ENCODE measurements at regions not wholly inside any gene's neighbourhood (a gene's known extent, or its start where the extent isn't known, plus 50 kb on each side); places are given as distances from the start of the nearest gene placed in this dataset.

- Histone ChIP-seq H3K27ac (ENCODE audit: low read depth in 2 of 2, low read length in 1 of 2) (no peak overlapping the region), H3K9me3 (ENCODE audit: control insufficient read depth in 2 of 2, insufficient read depth in 1 of 2, low read depth in 1 of 2, low read length in 1 of 2) (no peaks in the 10 kb centered on the region), H3K36me3 (ENCODE audit: control insufficient read depth in 2 of 2, insufficient read depth in 2 of 2, low read length in 1 of 2) (no peaks in the 10 kb centered on the region), H3K4me1 (ENCODE audit: control insufficient read depth in 2 of 2, insufficient read depth in 2 of 2, low read length in 1 of 2) (no peaks in the 10 kb centered on the region), H3K27me3 (ENCODE audit: control insufficient read depth in 1 of 2, insufficient read depth in 2 of 2, low read length in 2 of 2) (no peaks in the 10 kb centered on the region), H3K4me3 (ENCODE audit: low read depth in 1 of 2, low read length in 2 of 2) (no peak overlapping the region)
- 48 to 58% methylated on average over 1 of the region's 1 CpG for WGBS, 2 donors
Observed at GRCh38 chr14:62093736-62094135, 331.5 kb downstream of the SNAPC1 start.

GRCh38 chr14:62097072-62097471 is 334.9 kb downstream of the SNAPC1 start:
- H3K9me3 ChIP-seq (ENCODE audit: control insufficient read depth in 2 of 2, insufficient read depth in 1 of 2, low read depth in 1 of 2, low read length in 1 of 2): no peaks in the 10 kb centered on the region
- no peak overlapping the region for H3K27ac ChIP-seq (ENCODE audit: low read depth in 2 of 2, low read length in 1 of 2)
- no peaks in the 10 kb centered on the region for H3K27me3 ChIP-seq (ENCODE audit: control insufficient read depth in 1 of 2, insufficient read depth in 2 of 2, low read length in 2 of 2)
- H3K4me1 ChIP-seq (ENCODE audit: control insufficient read depth in 2 of 2, insufficient read depth in 2 of 2, low read length in 1 of 2): no peaks in the 10 kb centered on the region
- WGBS, 2 donors: 51 to 55% methylated on average over 2 of the region's 2 CpGs
- H3K36me3 ChIP-seq (ENCODE audit: control insufficient read depth in 2 of 2, insufficient read depth in 2 of 2, low read length in 1 of 2): no peaks in the 10 kb centered on the region
- no peak overlapping the region for H3K4me3 ChIP-seq (ENCODE audit: low read depth in 1 of 2, low read length in 2 of 2)

- Histone ChIP-seq H3K27ac (ENCODE audit: low read depth in 2 of 2, low read length in 1 of 2) (no peak overlapping the region), H3K27me3 (ENCODE audit: control insufficient read depth in 1 of 2, insufficient read depth in 2 of 2, low read length in 2 of 2) (no peaks in the 10 kb centered on the region), H3K36me3 (ENCODE audit: control insufficient read depth in 2 of 2, insufficient read depth in 2 of 2, low read length in 1 of 2) (no peaks in the 10 kb centered on the region), H3K4me1 (ENCODE audit: control insufficient read depth in 2 of 2, insufficient read depth in 2 of 2, low read length in 1 of 2) (no peaks in the 10 kb centered on the region), H3K4me3 (ENCODE audit: low read depth in 1 of 2, low read length in 2 of 2) (no peak overlapping the region), H3K9me3 (ENCODE audit: control insufficient read depth in 2 of 2, insufficient read depth in 1 of 2, low read depth in 1 of 2, low read length in 1 of 2) (no peaks in the 10 kb centered on the region)
- WGBS, 2 donors: 72 to 84% methylated on average over 2 of the region's 2 CpGs
Observed at GRCh38 chr14:62097824-62098223, 335.6 kb downstream of the SNAPC1 start.

- 72 to 77% methylated on average over 3 of the region's 3 CpGs for WGBS, 2 donors
- Histone ChIP-seq H3K36me3 (ENCODE audit: control insufficient read depth in 2 of 2, insufficient read depth in 2 of 2, low read length in 1 of 2) (no peaks in the 10 kb centered on the region), H3K4me3 (ENCODE audit: low read depth in 1 of 2, low read length in 2 of 2) (no peak overlapping the region), H3K9me3 (ENCODE audit: control insufficient read depth in 2 of 2, insufficient read depth in 1 of 2, low read depth in 1 of 2, low read length in 1 of 2) (no peaks in the 10 kb centered on the region), H3K4me1 (ENCODE audit: control insufficient read depth in 2 of 2, insufficient read depth in 2 of 2, low read length in 1 of 2) (no peaks in the 10 kb centered on the region), H3K27ac (ENCODE audit: low read depth in 2 of 2, low read length in 1 of 2) (no peak overlapping the region), H3K27me3 (ENCODE audit: control insufficient read depth in 1 of 2, insufficient read depth in 2 of 2, low read length in 2 of 2) (peaks cover 0 to 2% of the 10 kb centered on the region in 2 donors)
Observed at GRCh38 chr14:62098357-62098756, 336.1 kb downstream of the SNAPC1 start.

DNA sequence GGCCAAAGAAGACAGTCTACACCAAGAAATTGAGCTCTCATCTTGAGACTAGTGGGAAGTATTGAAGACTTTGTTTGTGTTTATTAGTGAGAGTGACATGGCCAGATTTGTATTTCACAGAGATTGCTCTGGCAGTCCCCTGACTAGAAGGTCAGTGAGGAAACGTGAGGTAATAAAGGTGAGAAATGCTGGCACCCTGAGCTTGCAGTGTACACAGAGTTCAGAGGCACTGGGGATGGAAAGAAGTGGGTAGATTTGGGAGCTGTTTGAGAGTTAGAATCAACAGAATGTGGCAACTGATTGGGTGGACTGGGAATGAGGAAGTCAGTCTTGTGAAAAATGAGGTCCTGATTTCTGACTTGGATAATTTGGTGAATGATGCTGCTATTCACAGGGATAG is 336.9 kb downstream of the SNAPC1 start:
- H3K27me3 ChIP-seq (ENCODE audit: control insufficient read depth in 1 of 2, insufficient read depth in 2 of 2, low read length in 2 of 2): peaks cover 0 to 3% of the 10 kb centered on the region in 2 donors
- no peak overlapping the region for H3K27ac ChIP-seq (ENCODE audit: low read depth in 2 of 2, low read length in 1 of 2)
- no peak overlapping the region for H3K4me3 ChIP-seq (ENCODE audit: low read depth in 1 of 2, low read length in 2 of 2)
- H3K4me1 ChIP-seq (ENCODE audit: control insufficient read depth in 2 of 2, insufficient read depth in 2 of 2, low read length in 1 of 2): no peaks in the 10 kb centered on the region
- H3K36me3 ChIP-seq (ENCODE audit: control insufficient read depth in 2 of 2, insufficient read depth in 2 of 2, low read length in 1 of 2): no peaks in the 10 kb centered on the region
- H3K9me3 ChIP-seq (ENCODE audit: control insufficient read depth in 2 of 2, insufficient read depth in 1 of 2, low read depth in 1 of 2, low read length in 1 of 2): no peaks in the 10 kb centered on the region
- 61 to 65% methylated on average over 1 of the region's 1 CpG for WGBS, 2 donors

- H3K36me3 ChIP-seq (ENCODE audit: control insufficient read depth in 2 of 2, insufficient read depth in 2 of 2, low read length in 1 of 2): no peaks in the 10 kb centered on the region
- no peaks in the 10 kb centered on the region for H3K4me1 ChIP-seq (ENCODE audit: control insufficient read depth in 2 of 2, insufficient read depth in 2 of 2, low read length in 1 of 2)
- 86 to 90% methylated on average over 1 of the region's 1 CpG for WGBS, 2 donors
- peaks cover 0 to 3% of the 10 kb centered on the region in 2 donors for H3K27me3 ChIP-seq (ENCODE audit: control insufficient read depth in 1 of 2, insufficient read depth in 2 of 2, low read length in 2 of 2)
- no peaks in the 10 kb centered on the region for H3K9me3 ChIP-seq (ENCODE audit: control insufficient read depth in 2 of 2, insufficient read depth in 1 of 2, low read depth in 1 of 2, low read length in 1 of 2)
- no peak overlapping the region for H3K27ac ChIP-seq (ENCODE audit: low read depth in 2 of 2, low read length in 1 of 2)
- no peak overlapping the region for H3K4me3 ChIP-seq (ENCODE audit: low read depth in 1 of 2, low read length in 2 of 2)
Observed at GRCh38 chr14:62101189-62101588, 339.0 kb downstream of the SNAPC1 start.

DNA sequence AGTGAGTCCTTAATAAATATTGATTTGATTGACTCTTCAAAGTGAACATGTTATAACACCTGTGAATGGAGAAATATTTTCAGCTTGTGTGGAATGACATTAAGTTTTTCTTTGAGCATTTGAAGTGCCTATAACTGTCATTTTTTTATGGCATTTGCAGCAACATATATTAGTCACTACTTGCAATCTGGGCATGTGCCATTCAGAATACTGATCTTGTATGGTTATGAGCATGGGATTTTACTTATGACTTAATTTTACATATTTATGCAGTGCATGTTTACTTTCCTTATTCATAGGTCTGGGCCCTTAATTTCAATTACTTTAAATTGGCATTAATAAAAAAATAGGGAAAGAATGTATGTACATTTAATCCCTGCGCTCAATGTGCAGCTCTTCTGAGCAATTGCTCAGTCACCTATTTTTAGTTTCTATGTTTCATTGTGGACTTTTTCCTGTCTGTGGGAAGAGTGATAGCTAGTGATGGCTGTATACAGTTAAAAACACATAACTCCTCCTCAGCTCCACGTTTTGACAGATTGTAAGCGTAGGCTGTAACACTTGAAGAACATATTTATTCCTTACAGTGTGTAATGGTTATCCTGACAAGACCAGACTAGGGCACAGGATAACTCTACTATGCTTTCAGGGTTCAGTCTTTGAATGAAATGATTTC is 339.6 kb downstream of the SNAPC1 start:
- Histone ChIP-seq H3K36me3 (ENCODE audit: control insufficient read depth in 2 of 2, insufficient read depth in 2 of 2, low read length in 1 of 2) (no peaks in the 10 kb centered on the region), H3K4me1 (ENCODE audit: control insufficient read depth in 2 of 2, insufficient read depth in 2 of 2, low read length in 1 of 2) (no peaks in the 10 kb centered on the region), H3K27ac (ENCODE audit: low read depth in 2 of 2, low read length in 1 of 2) (no peak overlapping the region), H3K27me3 (ENCODE audit: control insufficient read depth in 1 of 2, insufficient read depth in 2 of 2, low read length in 2 of 2) (peaks cover 0 to 3% of the 10 kb centered on the region in 2 donors), H3K9me3 (ENCODE audit: control insufficient read depth in 2 of 2, insufficient read depth in 1 of 2, low read depth in 1 of 2, low read length in 1 of 2) (no peaks in the 10 kb centered on the region), H3K4me3 (ENCODE audit: low read depth in 1 of 2, low read length in 2 of 2) (no peak overlapping the region)
- WGBS, 2 donors: 44 to 51% methylated on average over 3 of the region's 3 CpGs

DNA sequence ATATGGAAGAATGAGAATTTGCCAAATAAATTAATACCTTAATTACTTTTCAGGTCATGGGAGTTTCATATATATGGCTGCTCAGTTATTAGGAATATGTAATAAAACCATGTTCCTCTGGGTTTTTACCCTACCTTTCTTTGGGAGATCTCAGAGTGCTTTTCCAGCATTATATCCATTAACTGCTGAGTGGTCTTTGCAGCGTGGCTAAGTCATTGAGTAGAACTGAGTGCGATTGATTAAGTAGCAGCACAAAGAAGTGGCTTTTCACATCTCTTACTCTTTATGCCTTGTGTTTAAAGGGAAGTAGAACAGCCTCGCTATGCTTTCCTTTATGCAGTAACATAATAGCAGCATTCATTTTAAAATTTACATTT is 340.1 kb downstream of the SNAPC1 start:
- Histone ChIP-seq H3K4me1 (ENCODE audit: control insufficient read depth in 2 of 2, insufficient read depth in 2 of 2, low read length in 1 of 2) (no peaks in the 10 kb centered on the region), H3K27ac (ENCODE audit: low read depth in 2 of 2, low read length in 1 of 2) (no peak overlapping the region), H3K27me3 (ENCODE audit: control insufficient read depth in 1 of 2, insufficient read depth in 2 of 2, low read length in 2 of 2) (peaks cover 0 to 3% of the 10 kb centered on the region in 2 donors), H3K9me3 (ENCODE audit: control insufficient read depth in 2 of 2, insufficient read depth in 1 of 2, low read depth in 1 of 2, low read length in 1 of 2) (no peaks in the 10 kb centered on the region), H3K4me3 (ENCODE audit: low read depth in 1 of 2, low read length in 2 of 2) (no peak overlapping the region), H3K36me3 (ENCODE audit: control insufficient read depth in 2 of 2, insufficient read depth in 2 of 2, low read length in 1 of 2) (no peaks in the 10 kb centered on the region)
- 67 to 71% methylated on average over 3 of the region's 3 CpGs for WGBS, 2 donors

GRCh38 chr14:62103464-62103863 is 341.2 kb downstream of the SNAPC1 start:
- Histone ChIP-seq H3K27ac (ENCODE audit: low read depth in 2 of 2, low read length in 1 of 2) (no peak overlapping the region), H3K4me3 (ENCODE audit: low read depth in 1 of 2, low read length in 2 of 2) (no peak overlapping the region), H3K4me1 (ENCODE audit: control insufficient read depth in 2 of 2, insufficient read depth in 2 of 2, low read length in 1 of 2) (no peaks in the 10 kb centered on the region), H3K36me3 (ENCODE audit: control insufficient read depth in 2 of 2, insufficient read depth in 2 of 2, low read length in 1 of 2) (no peaks in the 10 kb centered on the region), H3K27me3 (ENCODE audit: control insufficient read depth in 1 of 2, insufficient read depth in 2 of 2, low read length in 2 of 2) (peaks cover 0 to 3% of the 10 kb centered on the region in 2 donors), H3K9me3 (ENCODE audit: control insufficient read depth in 2 of 2, insufficient read depth in 1 of 2, low read depth in 1 of 2, low read length in 1 of 2) (no peaks in the 10 kb centered on the region)
- 85 to 89% methylated on average over 4 of the region's 4 CpGs for WGBS, 2 donors

- no peaks in the 10 kb centered on the region for H3K9me3 ChIP-seq (ENCODE audit: control insufficient read depth in 2 of 2, insufficient read depth in 1 of 2, low read depth in 1 of 2, low read length in 1 of 2)
- no peaks in the 10 kb centered on the region for H3K4me1 ChIP-seq (ENCODE audit: control insufficient read depth in 2 of 2, insufficient read depth in 2 of 2, low read length in 1 of 2)
- H3K36me3 ChIP-seq (ENCODE audit: control insufficient read depth in 2 of 2, insufficient read depth in 2 of 2, low read length in 1 of 2): no peaks in the 10 kb centered on the region
- H3K4me3 ChIP-seq (ENCODE audit: low read depth in 1 of 2, low read length in 2 of 2): no peak overlapping the region
- no peaks in the 10 kb centered on the region for H3K27me3 ChIP-seq (ENCODE audit: control insufficient read depth in 1 of 2, insufficient read depth in 2 of 2, low read length in 2 of 2)
- H3K27ac ChIP-seq (ENCODE audit: low read depth in 2 of 2, low read length in 1 of 2): no peak overlapping the region
Observed at GRCh38 chr14:62110941-62111340, 348.7 kb downstream of the SNAPC1 start.
